Suprapubic skin (tissue), 4 donors: ENCODE measurements at regions not wholly inside any gene's neighbourhood (a gene's known extent, or its start where the extent isn't known, plus 50 kb on each side); places are given as distances from the start of the nearest gene placed in this dataset.

Experiments used
- DNase-seq, 2 donors: peaks; one replicate each; pipeline ENCODE4 v3.0.0-alpha.2; 2019; ENCODE audit warnings: low spot score in 2 of 2
- H3K27ac ChIP-seq: fragments of 200-600 bp; sonication (generic); one replicate; pipeline ENCODE4 v1.5.1; 2019
- H3K27me3 ChIP-seq: fragments of 200-600 bp; sonication (generic); one replicate; pipeline ENCODE4 v1.5.1; 2019
- H3K36me3 ChIP-seq: fragments of 200-600 bp; sonication (generic); one replicate; pipeline ENCODE4 v1.5.1; 2019
- H3K4me1 ChIP-seq: fragments of 200-600 bp; sonication (generic); one replicate; pipeline ENCODE4 v1.5.1; 2019
- H3K4me3 ChIP-seq: fragments of 200-600 bp; sonication (generic); one replicate; pipeline ENCODE4 v1.5.1; 2019; ENCODE audit warnings: mild to moderate bottlenecking
- H3K9me3 ChIP-seq: fragments of 200-600 bp; sonication (generic); one replicate; pipeline ENCODE4 v1.5.1; 2019
- CTCF ChIP-seq, 2 donors: fragments of 200-600 bp in 1 of 2; fragments of 450-650 bp in 1 of 2; sonication (generic) in 1 of 2; IDR thresholded peaks; one replicate each; pipeline ENCODE4 v1.5.1; 2016 to 2019; ENCODE audit warnings: antibody characterized with exemption in 2 of 2, mild to moderate bottlenecking in 1 of 2, moderate library complexity in 1 of 2
- EP300 ChIP-seq: sonication (generic); formaldehyde crosslinking; IDR thresholded peaks from one replicate; pipeline ENCODE4 v1.6.1; 2017; ENCODE audit warnings: antibody characterized with exemption
- POLR2A ChIP-seq, 2 donors: fragments of 450-650 bp; IDR thresholded peaks; one replicate each; pipeline ENCODE4 v1.6.1; 2017; ENCODE audit warnings: antibody characterized with exemption in 2 of 2, mild to moderate bottlenecking in 2 of 2, moderate library complexity in 2 of 2
- POLR2AphosphoS5 ChIP-seq, 3 donors: sonication (generic); formaldehyde crosslinking; IDR thresholded peaks; one replicate each; pipeline ENCODE4 v1.6.1; 2017; ENCODE audit warnings: antibody characterized with exemption in 3 of 3
- WGBS: methylation state at CpG from one replicate; pipeline ENCODE4 v1.1.5; 2018; 5-methylcytosine and 5-hydroxymethylcytosine counted together

DNA sequence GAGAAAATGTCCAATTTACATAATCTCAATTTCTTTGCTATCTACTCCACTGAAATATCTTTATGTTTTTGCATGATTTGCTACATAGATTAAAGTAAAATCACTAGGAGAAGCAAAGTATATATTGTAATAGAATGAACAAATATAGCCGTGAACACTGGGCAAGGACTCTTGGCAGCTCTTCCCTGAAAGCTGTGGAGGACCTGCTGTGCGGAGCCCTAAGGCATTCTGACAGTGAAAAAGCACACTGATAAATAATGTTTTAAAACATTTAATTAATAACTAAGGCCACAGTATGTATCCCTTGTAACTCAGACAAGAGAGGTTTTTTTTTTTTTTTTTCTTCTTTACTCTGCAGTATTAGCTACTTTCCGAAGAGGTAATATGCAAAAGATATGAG is 256.1 kb upstream of the DPYD start:
- no peaks in the 10 kb centered on the region for H3K9me3 ChIP-seq
- TF ChIP-seq EP300 (no peak), CTCF (IDR thresholded peaks at IDR 0.05) (no peak), POLR2AphosphoS5 (IDR thresholded peaks at IDR 0.05) (no peak), POLR2A (IDR thresholded peaks at IDR 0.05) (no peak)
- no peak for DNase-seq
- H3K4me3 ChIP-seq = no peak overlapping the region
- WGBS = 75% methylated on average over 3 of the region's 3 CpGs
- no peak overlapping the region for H3K27ac ChIP-seq
- no peaks in the 10 kb centered on the region for H3K27me3 ChIP-seq
- no peaks in the 10 kb centered on the region for H3K4me1 ChIP-seq
- no peaks in the 10 kb centered on the region for H3K36me3 ChIP-seq

- Histone ChIP-seq H3K4me3 (no peak overlapping the region), H3K4me1 (no peaks in the 10 kb centered on the region), H3K27me3 (no peaks in the 10 kb centered on the region), H3K9me3 (no peaks in the 10 kb centered on the region), H3K36me3 (no peaks in the 10 kb centered on the region), H3K27ac (no peak overlapping the region)
- DNase-seq = no peak
- TF ChIP-seq EP300 = no peak
- no peak for TF ChIP-seq POLR2AphosphoS5 (IDR thresholded peaks at IDR 0.05)
- no peak for TF ChIP-seq POLR2A (IDR thresholded peaks at IDR 0.05)
- no peak for TF ChIP-seq CTCF (IDR thresholded peaks at IDR 0.05)
Measured at GRCh38 chr1:98176414-98176813, 255.6 kb upstream of the DPYD start.

- H3K4me1 ChIP-seq = no peaks in the 10 kb centered on the region
- no peak overlapping the region for H3K27ac ChIP-seq
- no peak overlapping the region for H3K4me3 ChIP-seq
- no peak for TF ChIP-seq CTCF (IDR thresholded peaks at IDR 0.05)
- TF ChIP-seq POLR2AphosphoS5 (IDR thresholded peaks at IDR 0.05) = no peak
- TF ChIP-seq POLR2A (IDR thresholded peaks at IDR 0.05) = no peak
- TF ChIP-seq EP300 = no peak
- no peaks in the 10 kb centered on the region for H3K9me3 ChIP-seq
- H3K27me3 ChIP-seq = no peaks in the 10 kb centered on the region
- WGBS = 52% methylated on average over 3 of the region's 3 CpGs
- no peak for DNase-seq
- no peaks in the 10 kb centered on the region for H3K36me3 ChIP-seq
Measured at GRCh38 chr1:98172578-98172977, 251.7 kb upstream of the DPYD start.

GRCh38 chr1:98172022-98172421 is 251.2 kb upstream of the DPYD start:
- Histone ChIP-seq H3K4me1 (no peaks in the 10 kb centered on the region), H3K27ac (no peak overlapping the region), H3K27me3 (no peaks in the 10 kb centered on the region), H3K9me3 (no peaks in the 10 kb centered on the region), H3K4me3 (no peak overlapping the region), H3K36me3 (no peaks in the 10 kb centered on the region)
- no peak for DNase-seq
- TF ChIP-seq POLR2AphosphoS5 (IDR thresholded peaks at IDR 0.05) (no peak), POLR2A (IDR thresholded peaks at IDR 0.05) (no peak), EP300 (no peak), CTCF (IDR thresholded peaks at IDR 0.05) (no peak)
- WGBS = 66% methylated on average over 2 of the region's 2 CpGs

GRCh38 chr1:98164509-98164908 is 243.7 kb upstream of the DPYD start:
- Histone ChIP-seq H3K36me3 (no peaks in the 10 kb centered on the region), H3K4me3 (no peak overlapping the region), H3K27me3 (no peaks in the 10 kb centered on the region), H3K9me3 (no peaks in the 10 kb centered on the region), H3K27ac (no peak overlapping the region), H3K4me1 (no peaks in the 10 kb centered on the region)
- DNase-seq = no peak
- WGBS = 70% methylated on average over 4 of the region's 4 CpGs
- TF ChIP-seq EP300 (no peak), POLR2AphosphoS5 (IDR thresholded peaks at IDR 0.05) (no peak), POLR2A (IDR thresholded peaks at IDR 0.05) (no peak), CTCF (IDR thresholded peaks at IDR 0.05) (no peak)
